ENCODE measurements at regions not wholly inside any gene's neighbourhood (a gene's known extent, or its start where the extent isn't known, plus 50 kb on each side); places are given as distances from the start of the nearest gene placed in this dataset.

DNA sequence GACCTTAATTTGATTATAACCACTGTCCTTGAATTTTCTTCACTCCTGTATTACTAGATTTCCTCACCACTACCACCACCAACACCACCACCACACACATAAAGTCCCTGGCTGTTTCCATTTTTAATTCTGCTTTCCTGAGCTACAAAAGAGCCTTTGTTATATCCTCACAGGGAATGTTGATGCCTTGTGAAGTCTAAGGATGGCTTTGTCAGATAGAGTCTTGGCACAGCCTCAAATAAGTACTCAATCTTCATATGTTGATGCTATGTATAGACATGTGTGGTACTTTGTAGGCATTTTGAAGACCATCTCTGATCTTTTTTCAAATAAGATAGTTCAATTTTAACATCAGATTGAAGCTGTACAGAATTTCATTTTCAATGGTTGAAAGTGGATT is 1016.7 kb upstream of the LCORL start:
- H2BK20ac ChIP-seq (ENCODE audit: low read depth, low read length, poor library complexity, severe bottlenecking): no peak overlapping the region
- DNase-seq: no peak
- H3K79me2 ChIP-seq (ENCODE audit: insufficient read depth, low read length): no peaks in the 10 kb centered on the region
- H3K27ac ChIP-seq (ENCODE audit: insufficient read length, low read depth, low read length): no peak overlapping the region
- H3K4me1 ChIP-seq (ENCODE audit: insufficient read depth, low read length): no peaks in the 10 kb centered on the region
- H3K56ac ChIP-seq (ENCODE audit: insufficient read length, low read depth, low read length): no peak overlapping the region
- no peak overlapping the region for H2BK5ac ChIP-seq (ENCODE audit: insufficient read length, low read length)
- H2BK120ac ChIP-seq (ENCODE audit: low read depth, low read length, poor library complexity, severe bottlenecking): no peak overlapping the region
- Mint-ChIP-seq H3K36me3 (ENCODE audit: insufficient read depth in 1 of 3, low read depth in 3 of 3) (peaks cover 2 to 25% (median 5%) of the 10 kb centered on the region in 3 experiments; a peak in 6 of 7 replicates), H3K4me3 (no peak overlapping the region), H3K27ac (no peak overlapping the region; a peak in 1 of 7 replicates), H3K4me1 (peaks cover 14 to 23% of the 10 kb centered on the region in 2 experiments), H3K27me3 (ENCODE audit: low read depth) (no peaks in the 10 kb centered on the region), H3K9me3 (peaks cover 6 to 13% of the 10 kb centered on the region in 2 experiments; a peak in 3 of 5 replicates)
- no peaks in the 10 kb centered on the region for H3K27me3 ChIP-seq (ENCODE audit: insufficient read depth, low read length)
- no peaks in the 10 kb centered on the region for H3K9me3 ChIP-seq (ENCODE audit: control insufficient read depth, low read depth, low read length)
- TF ChIP-seq, protein P1, sequence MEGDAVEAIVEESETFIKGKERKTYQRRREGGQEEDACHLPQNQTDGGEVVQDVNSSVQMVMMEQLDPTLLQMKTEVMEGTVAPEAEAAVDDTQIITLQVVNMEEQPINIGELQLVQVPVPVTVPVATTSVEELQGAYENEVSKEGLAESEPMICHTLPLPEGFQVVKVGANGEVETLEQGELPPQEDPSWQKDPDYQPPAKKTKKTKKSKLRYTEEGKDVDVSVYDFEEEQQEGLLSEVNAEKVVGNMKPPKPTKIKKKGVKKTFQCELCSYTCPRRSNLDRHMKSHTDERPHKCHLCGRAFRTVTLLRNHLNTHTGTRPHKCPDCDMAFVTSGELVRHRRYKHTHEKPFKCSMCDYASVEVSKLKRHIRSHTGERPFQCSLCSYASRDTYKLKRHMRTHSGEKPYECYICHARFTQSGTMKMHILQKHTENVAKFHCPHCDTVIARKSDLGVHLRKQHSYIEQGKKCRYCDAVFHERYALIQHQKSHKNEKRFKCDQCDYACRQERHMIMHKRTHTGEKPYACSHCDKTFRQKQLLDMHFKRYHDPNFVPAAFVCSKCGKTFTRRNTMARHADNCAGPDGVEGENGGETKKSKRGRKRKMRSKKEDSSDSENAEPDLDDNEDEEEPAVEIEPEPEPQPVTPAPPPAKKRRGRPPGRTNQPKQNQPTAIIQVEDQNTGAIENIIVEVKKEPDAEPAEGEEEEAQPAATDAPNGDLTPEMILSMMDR (conservative IDR thresholded peaks at IDR 0.05): no peak
- no peak overlapping the region for H4K8ac ChIP-seq (replicated peaks; ENCODE audit: insufficient read length, low read depth, low read length)
- no peak overlapping the region for H3T11ph ChIP-seq (ENCODE audit: low read length)
- H3K14ac ChIP-seq (ENCODE audit: insufficient read depth, low read length): no peak overlapping the region
- no peak overlapping the region for H2AFZ ChIP-seq (ENCODE audit: low read length)
- no peaks in the 10 kb centered on the region for H3K23me2 ChIP-seq (ENCODE audit: insufficient read length, low read depth, low read length, poor library complexity, severe bottlenecking)
- no peak overlapping the region for H2BK12ac ChIP-seq (ENCODE audit: insufficient read length, low read depth, low read length)
- H2AK5ac ChIP-seq (ENCODE audit: insufficient read length, low read length): no peak overlapping the region
- H3K9ac ChIP-seq (ENCODE audit: extremely low read depth, insufficient read length, low read length): no peak overlapping the region
- no peak overlapping the region for H2BK15ac ChIP-seq (ENCODE audit: low read depth, low read length)
- H4K91ac ChIP-seq (ENCODE audit: insufficient read length, low read depth, low read length): no peak overlapping the region
- H3K4me2 ChIP-seq (ENCODE audit: insufficient read depth, insufficient read length, low read length): no peak overlapping the region
- H3K23ac ChIP-seq (ENCODE audit: insufficient read length, low read depth, low read length): no peak overlapping the region
- no peak overlapping the region for H3K18ac ChIP-seq (ENCODE audit: insufficient read length, low read depth, low read length)
- H3K4ac ChIP-seq (ENCODE audit: low read depth, low read length): no peak overlapping the region
- H4K20me1 ChIP-seq (ENCODE audit: control insufficient read depth, insufficient read depth, insufficient read length): no peaks in the 10 kb centered on the region
- H3K79me1 ChIP-seq (ENCODE audit: insufficient read depth, low read depth, low read length, poor library complexity, severe bottlenecking): no peaks in the 10 kb centered on the region
- H4K5ac ChIP-seq (ENCODE audit: insufficient read length, low read depth, low read length): no peak overlapping the region
